ENCODE measurements at regions not wholly inside any gene's neighbourhood (a gene's known extent, or its start where the extent isn't known, plus 50 kb on each side); places are given as distances from the start of the nearest gene placed in this dataset.

- TF ChIP-seq POLR2A (IDR thresholded peaks at IDR 0.05) (no peak), CTCF (IDR thresholded peaks at IDR 0.05) (no peak), EP300 (IDR thresholded peaks at IDR 0.05) (no peak)
Measured at GRCh38 chr20:11132819-11133415, 459.1 kb upstream of the JAG1 start.

Measured in sigmoid colon (tissue), 4 donors.